Epithelial cell of esophagus (primary cell): ENCODE measurements at regions not wholly inside any gene's neighbourhood (a gene's known extent, or its start where the extent isn't known, plus 50 kb on each side); places are given as distances from the start of the nearest gene placed in this dataset.

ENCODE experiments used
- DNase-seq: peaks from one replicate; pipeline ENCODE4 v3.0.0; 2010; ENCODE audit warnings: low read depth
- H3K4me3 ChIP-seq: 2 replicates; pipeline ENCODE4 v1.5.1; 2011; ENCODE audit warnings: mild to moderate bottlenecking, low read length, control low read depth
- CTCF ChIP-seq: IDR thresholded peaks from 2 replicates; pipeline ENCODE4 v1.5.1; 2011; ENCODE audit warnings: low read depth, mild to moderate bottlenecking, low read length, control low read depth, inconsistent platforms; ENCODE audit not compliant: insufficient read depth; ENCODE audit errors: missing control alignments

GRCh38 chr15:35834216-35834830 lies 288.4 kb upstream of the DPH6 start:
- no peak for TF ChIP-seq CTCF
- no peak for DNase-seq
- H3K4me3 ChIP-seq, result no peak overlapping the region

DNA sequence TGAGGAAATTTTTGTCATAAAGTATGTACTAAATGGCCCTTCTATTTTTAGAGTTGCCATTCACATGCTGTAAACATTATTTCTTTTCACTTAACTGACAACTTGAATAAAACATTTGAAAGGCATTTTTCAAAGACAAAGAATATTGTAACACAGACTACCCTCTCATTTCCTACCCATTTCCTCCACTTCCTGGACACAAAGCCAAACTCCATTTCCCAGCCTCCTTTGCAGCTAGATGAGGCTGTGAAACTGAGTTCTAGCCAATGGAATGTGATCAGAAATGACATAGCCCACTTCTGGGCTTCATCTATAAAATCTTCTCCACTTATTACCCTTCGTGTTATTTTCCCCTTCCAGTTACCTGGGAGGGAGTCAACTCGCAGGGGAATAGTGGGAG lies 288.9 kb upstream of the DPH6 start:
- no peak for DNase-seq

GRCh38 chr15:35838424-35839111 lies 292.6 kb upstream of the DPH6 start:
- no peak for DNase-seq
- no peak for TF ChIP-seq CTCF

More for the DNA sequence above, 288.9 kb upstream of the DPH6 start:
- H3K4me3 ChIP-seq, result no peak overlapping the region
- no peak for TF ChIP-seq CTCF

GRCh38 chr15:35842631-35843030 lies 296.7 kb upstream of the DPH6 start:
- no peak overlapping the region for H3K4me3 ChIP-seq
- no peak for TF ChIP-seq CTCF
- no peak for DNase-seq

More at GRCh38 chr15:35838424-35839111, 292.6 kb upstream of the DPH6 start:
- H3K4me3 ChIP-seq, result no peak overlapping the region

DNA sequence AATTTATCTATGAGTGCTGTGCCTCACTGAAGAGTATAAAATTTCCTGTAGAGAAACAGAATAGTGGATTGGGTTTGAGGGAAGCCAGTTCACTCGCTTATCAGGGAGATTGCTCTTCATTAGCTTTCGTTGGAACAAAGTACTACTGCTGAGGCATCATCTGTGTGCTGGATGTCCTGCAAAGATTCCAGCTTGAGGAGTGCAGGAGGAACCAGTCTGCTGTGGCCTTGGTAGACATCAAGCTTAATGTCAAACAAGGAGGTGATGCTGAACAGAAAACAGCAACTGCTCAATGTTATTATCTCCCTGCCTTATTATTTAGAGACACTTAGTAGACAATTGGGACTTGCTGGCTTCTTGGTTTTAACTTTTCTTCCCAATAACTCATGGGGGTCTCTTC lies 297.5 kb upstream of the DPH6 start:
- no peak overlapping the region for H3K4me3 ChIP-seq
- DNase-seq, result no peak
- no peak for TF ChIP-seq CTCF

- TF ChIP-seq CTCF, result no peak
- DNase-seq, result no peak
- no peak overlapping the region for H3K4me3 ChIP-seq
These were observed 304.3 kb upstream of the DPH6 start for GRCh38 chr15:35850284-35850683.

GRCh38 chr15:35851491-35851890 lies 305.5 kb upstream of the DPH6 start:
- no peak for TF ChIP-seq CTCF
- no peak overlapping the region for H3K4me3 ChIP-seq
- DNase-seq, result no peak
